Thyroid gland (tissue), 4 donors: ENCODE measurements at regions not wholly inside any gene's neighbourhood (a gene's known extent, or its start where the extent isn't known, plus 50 kb on each side); places are given as distances from the start of the nearest gene placed in this dataset.

Source experiments
- DNase-seq, 2 donors: peaks; one replicate each; pipeline ENCODE4 v3.0.0-alpha.2; 2019
- H3K27ac ChIP-seq, 3 donors: fragments of 200-600 bp; sonication (generic); 1 replicate in 2 of 3; 2 replicates in 1 of 3; pipeline ENCODE4 v1.5.1; 2016 to 2019; ENCODE audit warnings: mild to moderate bottlenecking in 1 of 3, moderate library complexity in 1 of 3
- H3K27me3 ChIP-seq: fragments of 200-600 bp; sonication (generic); one replicate; pipeline ENCODE4 v1.5.1; 2019
- H3K36me3 ChIP-seq, 2 donors: fragments of 200-600 bp; sonication (generic); one replicate each; pipeline ENCODE4 v1.5.1; 2016 to 2019
- H3K4me1 ChIP-seq, 2 donors: fragments of 200-600 bp; sonication (generic); one replicate each; pipeline ENCODE4 v1.5.1; 2017 to 2019
- H3K4me3 ChIP-seq, 3 donors: fragments of 200-600 bp; sonication (generic); replicated peaks in 1 of 3; 1 replicate in 2 of 3; 2 replicates in 1 of 3; pipeline ENCODE4 v1.5.1; 2016; ENCODE audit warnings: mild to moderate bottlenecking in 1 of 3
- H3K9me3 ChIP-seq: fragments of 200-600 bp; sonication (generic); one replicate; pipeline ENCODE4 v1.5.1; 2017
- POLR2A ChIP-seq, 2 donors: fragments of 450-650 bp; IDR thresholded peaks; one replicate each; pipeline ENCODE4 v1.6.1; 2017; ENCODE audit warnings: antibody characterized with exemption in 2 of 2, mild to moderate bottlenecking in 2 of 2, moderate library complexity in 1 of 2
- WGBS, 2 donors: methylation state at CpG; one replicate each; pipeline ENCODE4 v1.1.5; 2017; 5-methylcytosine and 5-hydroxymethylcytosine counted together
- intact Hi-C: fragments of 100-400 bp; cut with DNase I; formaldehyde crosslinking; loops from one replicate; pipeline ENCODE4 v1.15.1; 2023
- TF ChIP-seq, protein P1 (sequence below), 6 experiments: fragments of 200-600 bp in 3 of 6; fragments of 450-650 bp in 3 of 6; sonication (generic) in 3 of 6; IDR thresholded peaks; one replicate each; pipeline ENCODE4 v1.5.1; 2016 to 2019; ENCODE audit warnings: antibody characterized with exemption in 6 of 6, mild to moderate bottlenecking in 2 of 6, inconsistent platforms in 1 of 6, moderate library complexity in 1 of 6

DNA sequence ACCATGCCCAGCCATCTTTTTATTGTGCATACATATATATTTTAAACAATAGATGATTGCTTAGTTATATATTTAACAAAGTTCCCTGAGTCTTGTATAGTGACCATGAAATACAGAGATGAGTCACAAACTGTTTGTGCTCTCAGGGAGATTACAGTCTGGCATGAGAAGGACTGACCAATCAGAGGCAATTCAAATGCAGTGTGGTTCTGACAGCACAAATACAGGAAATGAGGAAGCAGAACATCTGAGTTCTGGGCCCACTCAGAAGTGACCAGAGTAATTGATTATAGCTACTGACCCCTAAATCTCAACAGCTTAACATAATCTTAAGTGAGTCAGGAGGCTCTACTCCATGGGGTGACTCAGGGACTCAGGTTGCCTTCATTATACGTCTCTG, 534.5 kb downstream of the OMA1 start:
- no peak overlapping the region for H3K4me3 ChIP-seq
- H3K4me1 ChIP-seq = no peaks in the 10 kb centered on the region
- H3K27me3 ChIP-seq = no peaks in the 10 kb centered on the region
- WGBS, 2 donors = 92 to 97% methylated on average over 1 of the region's 1 CpG
- no peaks in the 10 kb centered on the region for H3K36me3 ChIP-seq
- TF ChIP-seq POLR2A (IDR thresholded peaks at IDR 0.05) = no peak
- H3K27ac ChIP-seq = no peak overlapping the region
- no peak for DNase-seq
- intact Hi-C loops = no loop called here
- no peaks in the 10 kb centered on the region for H3K9me3 ChIP-seq

GRCh38 chr1:58006421-58007046, 540.0 kb downstream of the OMA1 start:
- TF ChIP-seq, protein P1, sequence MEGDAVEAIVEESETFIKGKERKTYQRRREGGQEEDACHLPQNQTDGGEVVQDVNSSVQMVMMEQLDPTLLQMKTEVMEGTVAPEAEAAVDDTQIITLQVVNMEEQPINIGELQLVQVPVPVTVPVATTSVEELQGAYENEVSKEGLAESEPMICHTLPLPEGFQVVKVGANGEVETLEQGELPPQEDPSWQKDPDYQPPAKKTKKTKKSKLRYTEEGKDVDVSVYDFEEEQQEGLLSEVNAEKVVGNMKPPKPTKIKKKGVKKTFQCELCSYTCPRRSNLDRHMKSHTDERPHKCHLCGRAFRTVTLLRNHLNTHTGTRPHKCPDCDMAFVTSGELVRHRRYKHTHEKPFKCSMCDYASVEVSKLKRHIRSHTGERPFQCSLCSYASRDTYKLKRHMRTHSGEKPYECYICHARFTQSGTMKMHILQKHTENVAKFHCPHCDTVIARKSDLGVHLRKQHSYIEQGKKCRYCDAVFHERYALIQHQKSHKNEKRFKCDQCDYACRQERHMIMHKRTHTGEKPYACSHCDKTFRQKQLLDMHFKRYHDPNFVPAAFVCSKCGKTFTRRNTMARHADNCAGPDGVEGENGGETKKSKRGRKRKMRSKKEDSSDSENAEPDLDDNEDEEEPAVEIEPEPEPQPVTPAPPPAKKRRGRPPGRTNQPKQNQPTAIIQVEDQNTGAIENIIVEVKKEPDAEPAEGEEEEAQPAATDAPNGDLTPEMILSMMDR (IDR thresholded peaks at IDR 0.05) = no peak
- TF ChIP-seq POLR2A (IDR thresholded peaks at IDR 0.05) = no peak
- Histone ChIP-seq H3K9me3 (no peaks in the 10 kb centered on the region), H3K4me1 (no peaks in the 10 kb centered on the region), H3K36me3 (no peaks in the 10 kb centered on the region), H3K27me3 (no peaks in the 10 kb centered on the region), H3K4me3 (no peak overlapping the region), H3K27ac (no peak overlapping the region)
- 46 to 53% methylated on average over 4 of the region's 4 CpGs for WGBS, 2 donors
- intact Hi-C loops = no loop called here
- DNase-seq = no peak

DNA sequence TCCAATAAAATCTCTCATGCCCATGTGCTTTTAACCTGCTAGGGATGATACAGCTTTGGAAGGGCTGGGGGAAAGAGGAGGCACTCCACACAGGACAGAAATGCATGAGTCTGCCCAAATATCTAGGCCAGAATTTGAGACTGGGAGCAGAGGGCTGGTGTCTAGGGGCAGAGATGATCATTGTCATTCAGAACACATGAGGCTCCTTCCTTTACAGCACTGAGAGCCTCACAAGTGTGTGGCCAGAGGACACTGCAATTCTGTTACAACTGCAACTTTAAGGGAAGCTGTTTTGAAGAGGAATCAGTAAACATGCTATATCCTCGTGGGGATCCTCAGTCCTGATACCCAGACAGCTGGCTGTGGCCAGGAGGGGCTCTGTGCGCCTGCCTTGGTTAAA, 541.3 kb downstream of the OMA1 start:
- no peak for DNase-seq
- no peaks in the 10 kb centered on the region for H3K4me1 ChIP-seq
- no peaks in the 10 kb centered on the region for H3K36me3 ChIP-seq
- TF ChIP-seq, protein P1 (IDR thresholded peaks at IDR 0.05) = no peak
- TF ChIP-seq POLR2A (IDR thresholded peaks at IDR 0.05) = no peak
- no peak overlapping the region for H3K4me3 ChIP-seq
- no peak overlapping the region for H3K27ac ChIP-seq
- intact Hi-C loops = no loop called here
- no peaks in the 10 kb centered on the region for H3K27me3 ChIP-seq
- H3K9me3 ChIP-seq = no peaks in the 10 kb centered on the region
- 37 to 42% methylated on average over 2 of the region's 2 CpGs for WGBS, 2 donors

- Histone ChIP-seq H3K4me1 (no peaks in the 10 kb centered on the region), H3K36me3 (no peaks in the 10 kb centered on the region), H3K9me3 (no peaks in the 10 kb centered on the region), H3K27ac (no peak overlapping the region), H3K27me3 (no peaks in the 10 kb centered on the region), H3K4me3 (no peak overlapping the region)
- intact Hi-C loops = no loop called here
- WGBS, 2 donors = 88 to 89% methylated on average over 3 of the region's 3 CpGs
- TF ChIP-seq POLR2A (IDR thresholded peaks at IDR 0.05) = no peak
- TF ChIP-seq, protein P1 (IDR thresholded peaks at IDR 0.05) = no peak
- DNase-seq = no peak
Observed at GRCh38 chr1:58003988-58004387, 542.5 kb downstream of the OMA1 start.

- Histone ChIP-seq H3K36me3 (no peaks in the 10 kb centered on the region), H3K9me3 (no peaks in the 10 kb centered on the region), H3K4me1 (no peaks in the 10 kb centered on the region), H3K4me3 (no peak overlapping the region), H3K27me3 (no peaks in the 10 kb centered on the region), H3K27ac (no peak overlapping the region)
- 78 to 81% methylated on average over 3 of the region's 3 CpGs for WGBS, 2 donors
- intact Hi-C loops = no loop called here
- no peak for DNase-seq
- no peak for TF ChIP-seq POLR2A (IDR thresholded peaks at IDR 0.05)
Observed at GRCh38 chr1:58003059-58003458, 543.5 kb downstream of the OMA1 start.

GRCh38 chr1:58000821-58001220, 545.7 kb downstream of the OMA1 start:
- Histone ChIP-seq H3K27ac (no peak overlapping the region), H3K4me3 (no peak overlapping the region), H3K9me3 (no peaks in the 10 kb centered on the region), H3K36me3 (no peaks in the 10 kb centered on the region), H3K27me3 (no peaks in the 10 kb centered on the region), H3K4me1 (no peaks in the 10 kb centered on the region)
- WGBS, 2 donors = 79 to 89% methylated on average over 1 of the region's 1 CpG
- TF ChIP-seq, protein P1 (IDR thresholded peaks at IDR 0.05) = no peak
- TF ChIP-seq POLR2A (IDR thresholded peaks at IDR 0.05) = no peak
- intact Hi-C loops = no loop called here
- no peak for DNase-seq
